ENCODE measurements at regions not wholly inside any gene's neighbourhood (a gene's known extent, or its start where the extent isn't known, plus 50 kb on each side); places are given as distances from the start of the nearest gene placed in this dataset.

DNA sequence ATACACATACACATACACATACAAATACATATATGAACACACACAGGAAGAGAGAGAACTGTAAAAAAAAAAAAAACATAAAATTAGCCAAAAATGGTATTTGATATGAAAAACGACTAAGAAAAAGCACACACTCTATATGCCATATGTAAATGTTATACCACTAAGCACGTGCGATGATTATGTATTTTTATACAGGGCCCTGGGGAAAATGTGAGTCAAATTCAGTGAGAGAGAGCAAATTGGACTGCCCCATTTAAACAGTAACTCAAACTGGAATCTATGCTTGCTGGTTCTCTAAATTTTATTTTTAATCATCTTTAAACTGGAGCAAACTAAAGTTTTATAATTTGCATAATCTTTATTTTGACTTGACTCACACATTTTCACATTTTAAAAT, 197.8 kb upstream of the MTNR1B start:
- no peak for DNase-seq

DNA sequence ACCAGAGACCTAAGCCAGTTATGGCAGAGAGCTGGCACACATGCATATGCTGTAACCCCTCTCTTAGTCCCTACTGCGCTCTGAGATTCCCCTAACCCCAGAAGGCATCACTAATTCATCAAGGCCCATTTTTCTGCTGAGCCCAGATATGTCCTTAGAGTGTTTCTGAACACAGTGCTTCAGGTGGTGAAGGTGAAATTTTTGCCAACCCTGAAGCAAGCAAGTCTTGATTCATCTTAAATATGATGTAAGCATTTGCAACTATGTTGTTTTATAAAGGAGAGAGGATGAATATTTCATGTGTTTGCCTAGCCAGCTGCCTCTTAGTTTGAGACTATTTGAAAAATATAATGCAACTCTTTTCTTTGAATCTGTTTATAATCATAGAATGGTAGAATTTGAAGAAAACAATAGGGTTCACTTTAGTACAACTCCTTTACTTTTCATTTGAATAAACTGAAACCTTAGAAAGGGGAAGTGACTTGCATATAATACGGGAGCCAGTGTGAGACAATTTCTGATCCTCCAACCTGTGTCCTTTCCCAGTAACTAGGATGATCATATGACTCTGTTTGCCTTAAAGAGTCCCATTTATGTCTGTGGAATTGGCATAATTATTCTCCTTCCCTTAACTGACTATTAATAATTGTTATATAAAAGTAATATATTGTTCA, 194.3 kb upstream of the MTNR1B start:
- intact Hi-C loops (cut with DNase I; ENCODE audit: low total_unique reads): no loop called here
- Histone ChIP-seq H3K9me3 (no peaks in the 10 kb centered on the region), H3K4me3 (no peak overlapping the region), H3K4me1 (no peaks in the 10 kb centered on the region), H3K27me3 (no peaks in the 10 kb centered on the region), H3K36me3 (no peaks in the 10 kb centered on the region), H3K27ac (no peak overlapping the region)
- 83 to 88% (median 87%) methylated on average over 2 of the region's 2 CpGs for WGBS, 5 donors
- TF ChIP-seq EP300 (IDR thresholded peaks at IDR 0.05): no peak
- TF ChIP-seq POLR2AphosphoS5 (IDR thresholded peaks at IDR 0.05): no peak
- no peak for TF ChIP-seq POLR2A (IDR thresholded peaks at IDR 0.05)
- TF ChIP-seq, protein P1, sequence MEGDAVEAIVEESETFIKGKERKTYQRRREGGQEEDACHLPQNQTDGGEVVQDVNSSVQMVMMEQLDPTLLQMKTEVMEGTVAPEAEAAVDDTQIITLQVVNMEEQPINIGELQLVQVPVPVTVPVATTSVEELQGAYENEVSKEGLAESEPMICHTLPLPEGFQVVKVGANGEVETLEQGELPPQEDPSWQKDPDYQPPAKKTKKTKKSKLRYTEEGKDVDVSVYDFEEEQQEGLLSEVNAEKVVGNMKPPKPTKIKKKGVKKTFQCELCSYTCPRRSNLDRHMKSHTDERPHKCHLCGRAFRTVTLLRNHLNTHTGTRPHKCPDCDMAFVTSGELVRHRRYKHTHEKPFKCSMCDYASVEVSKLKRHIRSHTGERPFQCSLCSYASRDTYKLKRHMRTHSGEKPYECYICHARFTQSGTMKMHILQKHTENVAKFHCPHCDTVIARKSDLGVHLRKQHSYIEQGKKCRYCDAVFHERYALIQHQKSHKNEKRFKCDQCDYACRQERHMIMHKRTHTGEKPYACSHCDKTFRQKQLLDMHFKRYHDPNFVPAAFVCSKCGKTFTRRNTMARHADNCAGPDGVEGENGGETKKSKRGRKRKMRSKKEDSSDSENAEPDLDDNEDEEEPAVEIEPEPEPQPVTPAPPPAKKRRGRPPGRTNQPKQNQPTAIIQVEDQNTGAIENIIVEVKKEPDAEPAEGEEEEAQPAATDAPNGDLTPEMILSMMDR (IDR thresholded peaks at IDR 0.05): no peak
- no peak for DNase-seq

More for the DNA sequence above, 197.8 kb upstream of the MTNR1B start:
- H3K4me3 ChIP-seq: no peak overlapping the region
- H3K36me3 ChIP-seq: no peaks in the 10 kb centered on the region
- peaks cover 0 to 1% (median 0%) of the 10 kb centered on the region in 4 donors for H3K4me1 ChIP-seq
- H3K9me3 ChIP-seq: no peaks in the 10 kb centered on the region
- intact Hi-C loops (cut with DNase I; ENCODE audit: low total_unique reads): no loop called here
- 74 to 83% (median 81%) methylated on average over 3 of the region's 3 CpGs for WGBS, 5 donors
- no peaks in the 10 kb centered on the region for H3K27me3 ChIP-seq
- no peak overlapping the region for H3K27ac ChIP-seq
- TF ChIP-seq, protein P1 (IDR thresholded peaks at IDR 0.05): no peak
- TF ChIP-seq POLR2A (IDR thresholded peaks at IDR 0.05): no peak

- TF ChIP-seq POLR2A (IDR thresholded peaks at IDR 0.05): no peak
- no peak for TF ChIP-seq POLR2AphosphoS5 (IDR thresholded peaks at IDR 0.05)
- TF ChIP-seq EP300 (IDR thresholded peaks at IDR 0.05): no peak
- TF ChIP-seq, protein P1 (IDR thresholded peaks at IDR 0.05): no peak
- 71 to 87% (median 79%) methylated on average over 2 of the region's 2 CpGs for WGBS, 5 donors
Observed at GRCh38 chr11:92776676-92777075, 192.8 kb upstream of the MTNR1B start.

GRCh38 chr11:92779746-92780145, 189.7 kb upstream of the MTNR1B start:
- H3K4me3 ChIP-seq: no peak overlapping the region
- intact Hi-C loops (cut with DNase I; ENCODE audit: low total_unique reads): no loop called here
- H3K27ac ChIP-seq: no peak overlapping the region
- H3K36me3 ChIP-seq: no peaks in the 10 kb centered on the region
- DNase-seq: no peak
- no peaks in the 10 kb centered on the region for H3K9me3 ChIP-seq
- no peaks in the 10 kb centered on the region for H3K4me1 ChIP-seq
- WGBS, 5 donors: 83 to 95% (median 87%) methylated on average over 5 of the region's 5 CpGs
- no peak for TF ChIP-seq POLR2AphosphoS5 (IDR thresholded peaks at IDR 0.05)
- TF ChIP-seq, protein P1 (IDR thresholded peaks at IDR 0.05): no peak
- no peak for TF ChIP-seq POLR2A (IDR thresholded peaks at IDR 0.05)
- no peak for TF ChIP-seq EP300 (IDR thresholded peaks at IDR 0.05)
- no peaks in the 10 kb centered on the region for H3K27me3 ChIP-seq

More at GRCh38 chr11:92776676-92777075, 192.8 kb upstream of the MTNR1B start:
- Histone ChIP-seq H3K4me3 (no peak overlapping the region), H3K9me3 (no peaks in the 10 kb centered on the region), H3K27me3 (no peaks in the 10 kb centered on the region), H3K36me3 (no peaks in the 10 kb centered on the region), H3K27ac (no peak overlapping the region), H3K4me1 (no peaks in the 10 kb centered on the region)
- no peak for DNase-seq
- intact Hi-C loops (cut with DNase I; ENCODE audit: low total_unique reads): no loop called here

Measured in stomach (tissue), 8 donors.